Fibroblast of pulmonary artery (primary cell): ENCODE measurements at regions not wholly inside any gene's neighbourhood (a gene's known extent, or its start where the extent isn't known, plus 50 kb on each side); places are given as distances from the start of the nearest gene placed in this dataset.
A peak's percentile ranks its signal among the peaks of the same experiment; 100 is the strongest.

Experiments
- DNase-seq: peaks from one replicate; pipeline ENCODE4 v3.0.0-alpha.2; 2010; ENCODE audit warnings: low read depth
- H3K4me3 ChIP-seq: replicated peaks from 2 replicates; pipeline ENCODE4 v1.5.1; 2011; ENCODE audit warnings: low read depth, mild to moderate bottlenecking, control low read depth, low read length, moderate library complexity
- CTCF ChIP-seq: IDR thresholded peaks from 2 replicates; pipeline ENCODE4 v1.5.1; 2011; ENCODE audit warnings: mild to moderate bottlenecking, control low read depth, low read length, inconsistent platforms; ENCODE audit errors: missing control alignments

- no peak overlapping the region for H3K4me3 ChIP-seq
- TF ChIP-seq CTCF = no peak
- no peak for DNase-seq
Measured at GRCh38 chr3:95886616-95887015, 927.8 kb upstream of the EPHA6 start.

GRCh38 chr3:95887114-95887513 lies 927.3 kb upstream of the EPHA6 start:
- no peak for DNase-seq

GRCh38 chr3:95894820-95895219 lies 919.6 kb upstream of the EPHA6 start:
- H3K4me3 ChIP-seq = no peak overlapping the region
- no peak for DNase-seq
- TF ChIP-seq CTCF = no peak

More at GRCh38 chr3:95887114-95887513, 927.3 kb upstream of the EPHA6 start:
- no peak overlapping the region for H3K4me3 ChIP-seq
- no peak for TF ChIP-seq CTCF

- no peak for TF ChIP-seq CTCF
- peak; percentile 18 for DNase-seq
Measured at GRCh38 chr3:95899494-95899893, 914.9 kb upstream of the EPHA6 start.

GRCh38 chr3:95899911-95900310 lies 914.5 kb upstream of the EPHA6 start:
- TF ChIP-seq CTCF = no peak
- DNase-seq = peak; percentile 11
- no peak overlapping the region for H3K4me3 ChIP-seq

More at GRCh38 chr3:95899494-95899893, 914.9 kb upstream of the EPHA6 start:
- H3K4me3 ChIP-seq = no peak overlapping the region

- TF ChIP-seq CTCF = no peak
- no peak for DNase-seq
Measured at GRCh38 chr3:95901948-95902347, 912.4 kb upstream of the EPHA6 start.

GRCh38 chr3:95905182-95905581 lies 909.2 kb upstream of the EPHA6 start:
- no peak overlapping the region for H3K4me3 ChIP-seq
- TF ChIP-seq CTCF = no peak
- DNase-seq = peak; percentile 29

More at GRCh38 chr3:95901948-95902347, 912.4 kb upstream of the EPHA6 start:
- H3K4me3 ChIP-seq = no peak overlapping the region
